Testis (tissue), 2 donors: ENCODE measurements at regions not wholly inside any gene's neighbourhood (a gene's known extent, or its start where the extent isn't known, plus 50 kb on each side); places are given as distances from the start of the nearest gene placed in this dataset.

Source experiments
- CTCF ChIP-seq, 3 experiments: fragments of 450-650 bp in 2 of 3; fragments of 200-600 bp in 1 of 3; sonication (generic) in 1 of 3; IDR thresholded peaks; one replicate each; pipeline ENCODE4 v1.5.1; 2016 to 2019; ENCODE audit warnings: antibody characterized with exemption in 3 of 3, mild to moderate bottlenecking in 2 of 3, moderate library complexity in 1 of 3
- POLR2A ChIP-seq: fragments of 450-650 bp; IDR thresholded peaks from one replicate; pipeline ENCODE4 v1.6.1; 2017; ENCODE audit warnings: antibody characterized with exemption, mild to moderate bottlenecking, moderate library complexity

GRCh38 chr4:120443116-120443515 is 376.5 kb upstream of the MAD2L1 start:
- TF ChIP-seq CTCF (IDR thresholded peaks at IDR 0.05) (no peak), POLR2A (no peak)
